Naive thymus-derived CD4-positive, alpha-beta T cell (primary cell): ENCODE measurements at regions not wholly inside any gene's neighbourhood (a gene's known extent, or its start where the extent isn't known, plus 50 kb on each side); places are given as distances from the start of the nearest gene placed in this dataset.

Source experiments
- ATAC-seq: fragments of 150-1000 bp; cut with Tn5 transposase; 2 replicates; pipeline ENCODE4 v1.10.0; 2021; ENCODE audit warnings: mild to moderate bottlenecking, moderate library complexity
- CTCF ChIA-PET: fragments of 350-600 bp; sonication (Branson Sonifier 250); formaldehyde crosslinking; loops from one replicate; lab custom pipeline; 2021; ENCODE audit warnings: antibody characterized with exemption; lab: Charles Lee
- POLR2A ChIA-PET: fragments of 350-600 bp; sonication (Branson Sonifier 250); formaldehyde crosslinking; loops from one replicate; lab custom pipeline; 2021; ENCODE audit warnings: antibody characterized with exemption, inconsistent platforms; lab: Charles Lee
- DNase-seq, 9 donors: peaks; one replicate each; pipeline versions ENCODE4 v3.0.0 to v3.0.0-alpha.2; 2020 to 2022; ENCODE audit warnings: mixed read lengths in 1 of 9
- H3K27ac ChIP-seq: one replicate; pipeline ENCODE4 v1.7.0; 2013; ENCODE audit warnings: mild to moderate bottlenecking, low read depth, low read length, moderate library complexity
- H3K27me3 ChIP-seq, 2 donors: one replicate each; pipeline ENCODE4 v1.7.0; 2013; ENCODE audit warnings: low read length in 2 of 2, mild to moderate bottlenecking in 2 of 2, moderate library complexity in 2 of 2; ENCODE audit not compliant: control insufficient read depth in 2 of 2, insufficient read depth in 2 of 2
- H3K36me3 ChIP-seq, 3 experiments: 1 replicate in 2 of 3; 2 replicates in 1 of 3; pipeline ENCODE4 v1.7.0; 2013; ENCODE audit warnings: low read length in 3 of 3, mild to moderate bottlenecking in 3 of 3, moderate library complexity in 1 of 3; ENCODE audit not compliant: insufficient read depth in 3 of 3, control insufficient read depth in 2 of 3
- H3K4me1 ChIP-seq, 2 donors: one replicate each; pipeline ENCODE4 v1.7.0; 2013; ENCODE audit warnings: low read length in 2 of 2, mild to moderate bottlenecking in 2 of 2, moderate library complexity in 1 of 2; ENCODE audit not compliant: control insufficient read depth in 2 of 2, insufficient read depth in 2 of 2
- H3K4me3 ChIP-seq: 2 replicates; pipeline ENCODE4 v1.7.0; 2013; ENCODE audit warnings: mild to moderate bottlenecking, low read length
- H3K9me3 ChIP-seq, 3 experiments: 1 replicate in 2 of 3; 2 replicates in 1 of 3; pipeline ENCODE4 v1.7.0; 2013; ENCODE audit warnings: low read length in 3 of 3; ENCODE audit not compliant: control insufficient read depth in 2 of 3
- H3K27ac Mint-ChIP-seq, 9 donors: one replicate each; pipeline ENCODE4 v1.8.0; 2020 to 2022; ENCODE audit warnings: mixed read lengths in 9 of 9, mild to moderate bottlenecking in 8 of 9, moderate library complexity in 5 of 9, inconsistent platforms in 2 of 9
- H3K27me3 Mint-ChIP-seq, 5 donors: one replicate each; pipeline ENCODE4 v1.8.0; 2021 to 2022; ENCODE audit warnings: mixed read lengths in 5 of 5, mild to moderate bottlenecking in 1 of 5
- H3K36me3 Mint-ChIP-seq, 5 donors: one replicate each; pipeline ENCODE4 v1.8.0; 2020 to 2022; ENCODE audit warnings: mixed read lengths in 5 of 5, mild to moderate bottlenecking in 3 of 5, inconsistent platforms in 1 of 5
- H3K4me1 Mint-ChIP-seq, 7 donors: one replicate each; pipeline ENCODE4 v1.8.0; 2020 to 2022; ENCODE audit warnings: mixed read lengths in 7 of 7, mild to moderate bottlenecking in 3 of 7, inconsistent platforms in 1 of 7
- H3K4me3 Mint-ChIP-seq, 10 donors: one replicate each; pipeline ENCODE4 v1.8.0; 2020 to 2022; ENCODE audit warnings: mild to moderate bottlenecking in 10 of 10, mixed read lengths in 10 of 10, moderate library complexity in 6 of 10, inconsistent platforms in 2 of 10
- H3K9me3 Mint-ChIP-seq, 11 donors: one replicate each; pipeline ENCODE4 v1.8.0; 2020 to 2022; ENCODE audit warnings: mixed read lengths in 11 of 11, mild to moderate bottlenecking in 4 of 11, inconsistent platforms in 1 of 11, moderate library complexity in 1 of 11
- intact Hi-C, 2 donors: fragments of 100-400 bp; cut with micrococcal nuclease; formaldehyde crosslinking; loops; one replicate each; pipeline ENCODE4 v1.15.1; 2023

- no peaks in the 10 kb centered on the region for H3K9me3 ChIP-seq
- H3K36me3 ChIP-seq = no peaks in the 10 kb centered on the region
- H3K27ac ChIP-seq = no peak overlapping the region
- H3K4me3 Mint-ChIP-seq = no peak overlapping the region
- no peaks in the 10 kb centered on the region for H3K27me3 Mint-ChIP-seq
- ATAC-seq (no peak), DNase-seq (no peak)
- no peaks in the 10 kb centered on the region for H3K4me1 Mint-ChIP-seq
- H3K27ac Mint-ChIP-seq = no peak overlapping the region
- H3K4me3 ChIP-seq = no peak overlapping the region
- ChIA-PET CTCF (no interaction called here), POLR2A (no interaction called here)
- no peaks in the 10 kb centered on the region for H3K36me3 Mint-ChIP-seq
- H3K27me3 ChIP-seq = no peaks in the 10 kb centered on the region
- intact Hi-C loops = no loop called here
- H3K4me1 ChIP-seq = no peaks in the 10 kb centered on the region
- H3K9me3 Mint-ChIP-seq = peaks cover 0 to 31% (median 6%) of the 10 kb centered on the region in 11 donors
Measured at GRCh38 chr4:62871078-62871477, 1538.2 kb downstream of the TECRL start.

GRCh38 chr4:62870451-62870850 lies 1538.8 kb downstream of the TECRL start:
- H3K27me3 ChIP-seq = no peaks in the 10 kb centered on the region
- ChIA-PET POLR2A (no interaction called here), CTCF (no interaction called here)
- no peak overlapping the region for H3K27ac Mint-ChIP-seq
- H3K4me3 ChIP-seq = no peak overlapping the region
- intact Hi-C loops = no loop called here
- no peaks in the 10 kb centered on the region for H3K4me1 ChIP-seq
- no peaks in the 10 kb centered on the region for H3K27me3 Mint-ChIP-seq
- H3K9me3 ChIP-seq = no peaks in the 10 kb centered on the region
- no peaks in the 10 kb centered on the region for H3K4me1 Mint-ChIP-seq
- no peaks in the 10 kb centered on the region for H3K36me3 Mint-ChIP-seq
- no peak overlapping the region for H3K27ac ChIP-seq
- no peak for DNase-seq
- H3K36me3 ChIP-seq = no peaks in the 10 kb centered on the region
- no peak for ATAC-seq
- no peak overlapping the region for H3K4me3 Mint-ChIP-seq
- H3K9me3 Mint-ChIP-seq = peaks cover 0 to 25% (median 4%) of the 10 kb centered on the region in 11 donors

DNA sequence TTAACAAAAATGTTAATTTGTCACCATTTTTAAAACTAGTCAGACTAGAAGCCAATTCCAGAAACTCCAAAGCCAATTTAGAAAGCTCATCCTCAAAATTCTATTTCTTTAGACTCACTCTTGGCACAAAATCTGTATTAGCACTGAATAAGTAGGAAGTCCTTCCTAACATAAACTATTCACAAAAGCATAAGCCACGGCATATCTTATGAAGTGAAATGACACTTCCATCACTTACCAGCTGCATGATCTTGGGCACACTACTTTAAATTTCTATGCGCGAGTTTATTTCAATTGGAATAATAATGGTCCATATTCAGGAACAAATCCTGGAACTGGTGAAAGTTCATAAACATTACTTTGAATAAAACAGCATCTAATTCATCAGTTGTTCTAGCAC lies 1544.0 kb downstream of the TECRL start:
- intact Hi-C loops = no loop called here
- H3K4me3 Mint-ChIP-seq = no peak overlapping the region
- ChIA-PET CTCF (interaction anchor here (0.7 kb wide), 1 partner anchor 1190 kb away, joined by 4 read pairs; no protein-coding TSS in a partner anchor), POLR2A (no interaction called here)
- Histone ChIP-seq H3K36me3 (no peaks in the 10 kb centered on the region), H3K4me3 (no peak overlapping the region), H3K27me3 (no peaks in the 10 kb centered on the region), H3K9me3 (no peaks in the 10 kb centered on the region), H3K27ac (no peak overlapping the region), H3K4me1 (no peaks in the 10 kb centered on the region)
- no peak overlapping the region for H3K27ac Mint-ChIP-seq
- peaks cover 0 to 8% (median 5%) of the 10 kb centered on the region in 11 donors for H3K9me3 Mint-ChIP-seq
- ATAC-seq = no peak
- H3K36me3 Mint-ChIP-seq = no peaks in the 10 kb centered on the region
- H3K27me3 Mint-ChIP-seq = no peaks in the 10 kb centered on the region
- H3K4me1 Mint-ChIP-seq = no peaks in the 10 kb centered on the region
- no peak for DNase-seq

DNA sequence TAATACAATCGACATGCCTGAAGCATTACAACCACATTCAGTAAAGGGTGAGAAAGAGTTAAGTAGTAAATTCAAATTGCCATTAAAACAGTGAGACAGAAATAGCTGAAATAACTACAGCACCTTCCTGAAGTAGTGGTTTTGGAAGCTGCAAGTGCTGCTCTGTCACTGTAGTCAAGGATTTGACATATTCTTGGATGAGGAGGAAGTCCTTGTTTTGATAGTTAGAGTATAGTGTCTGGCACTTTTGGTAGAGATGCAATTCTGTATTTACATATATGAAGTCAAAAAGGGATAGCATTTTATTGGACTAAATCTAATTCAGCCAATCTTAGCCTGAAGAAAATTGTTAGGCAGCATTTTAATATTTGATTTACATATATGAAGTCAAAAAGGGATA lies 1559.6 kb downstream of the TECRL start:
- POLR2A ChIA-PET = no interaction called here
- Mint-ChIP-seq H3K4me1 (no peaks in the 10 kb centered on the region), H3K27ac (no peak overlapping the region), H3K36me3 (no peaks in the 10 kb centered on the region), H3K4me3 (no peak overlapping the region), H3K9me3 (peaks cover 2 to 23% (median 4%) of the 10 kb centered on the region in 11 donors), H3K27me3 (no peaks in the 10 kb centered on the region)
- ATAC-seq (no peak), DNase-seq (no peak)
- CTCF ChIA-PET = no interaction called here
- Histone ChIP-seq H3K36me3 (no peaks in the 10 kb centered on the region), H3K4me3 (no peak overlapping the region), H3K27ac (no peak overlapping the region), H3K27me3 (no peaks in the 10 kb centered on the region), H3K4me1 (no peaks in the 10 kb centered on the region), H3K9me3 (no peaks in the 10 kb centered on the region)
- intact Hi-C loops = no loop called here

- Mint-ChIP-seq H3K36me3 (no peaks in the 10 kb centered on the region), H3K27ac (no peak overlapping the region), H3K27me3 (no peaks in the 10 kb centered on the region), H3K4me1 (no peaks in the 10 kb centered on the region), H3K9me3 (peaks cover 3 to 38% (median 15%) of the 10 kb centered on the region in 11 donors), H3K4me3 (no peak overlapping the region)
- H3K27me3 ChIP-seq = no peaks in the 10 kb centered on the region
- no peak overlapping the region for H3K4me3 ChIP-seq
- no peaks in the 10 kb centered on the region for H3K36me3 ChIP-seq
- ChIA-PET POLR2A (no interaction called here), CTCF (no interaction called here)
- no peak for DNase-seq
- H3K9me3 ChIP-seq = no peaks in the 10 kb centered on the region
- H3K27ac ChIP-seq = no peak overlapping the region
- H3K4me1 ChIP-seq = no peaks in the 10 kb centered on the region
- no peak for ATAC-seq
- intact Hi-C loops = no loop called here
Measured at GRCh38 chr4:62835631-62836030, 1573.6 kb downstream of the TECRL start.

GRCh38 chr4:62822306-62822705 lies 1586.9 kb downstream of the TECRL start:
- H3K27ac Mint-ChIP-seq = no peak overlapping the region
- no peaks in the 10 kb centered on the region for H3K36me3 ChIP-seq
- no peak for DNase-seq
- H3K9me3 ChIP-seq = no peaks in the 10 kb centered on the region
- no peaks in the 10 kb centered on the region for H3K27me3 ChIP-seq
- peaks cover 0 to 27% (median 8%) of the 10 kb centered on the region in 11 donors for H3K9me3 Mint-ChIP-seq
- ChIA-PET CTCF (no interaction called here), POLR2A (no interaction called here)
- H3K36me3 Mint-ChIP-seq = no peaks in the 10 kb centered on the region
- no peak for ATAC-seq
- no peaks in the 10 kb centered on the region for H3K4me1 ChIP-seq
- intact Hi-C loops = no loop called here
- H3K4me1 Mint-ChIP-seq = no peaks in the 10 kb centered on the region
- no peaks in the 10 kb centered on the region for H3K27me3 Mint-ChIP-seq
- H3K27ac ChIP-seq = no peak overlapping the region
- no peak overlapping the region for H3K4me3 ChIP-seq
- no peak overlapping the region for H3K4me3 Mint-ChIP-seq

- no peak overlapping the region for H3K27ac ChIP-seq
- H3K4me3 ChIP-seq = no peak overlapping the region
- ChIA-PET POLR2A (no interaction called here), CTCF (no interaction called here)
- DNase-seq (no peak), ATAC-seq (no peak)
- no peaks in the 10 kb centered on the region for H3K27me3 ChIP-seq
- Mint-ChIP-seq H3K4me1 (no peaks in the 10 kb centered on the region), H3K27ac (no peak overlapping the region), H3K4me3 (no peak overlapping the region), H3K27me3 (no peaks in the 10 kb centered on the region), H3K36me3 (no peaks in the 10 kb centered on the region), H3K9me3 (peaks cover 0 to 14% (median 3%) of the 10 kb centered on the region in 11 donors)
- H3K36me3 ChIP-seq = no peaks in the 10 kb centered on the region
- no peaks in the 10 kb centered on the region for H3K4me1 ChIP-seq
- no peaks in the 10 kb centered on the region for H3K9me3 ChIP-seq
- intact Hi-C loops = no loop called here
Measured at GRCh38 chr4:62816566-62816965, 1592.7 kb downstream of the TECRL start.
